ENCODE measurements at regions not wholly inside any gene's neighbourhood (a gene's known extent, or its start where the extent isn't known, plus 50 kb on each side); places are given as distances from the start of the nearest gene placed in this dataset.
A peak's percentile ranks its signal among the peaks of the same experiment; 100 is the strongest.

GRCh38 chr6:16956361-16956760, 145.5 kb upstream of the STMND1 start:
- TF ChIP-seq GATA2 (IDR thresholded peaks at IDR 0.05; ENCODE audit: low read depth, low read length), result no peak
- no peak for TF ChIP-seq GATA3 (IDR thresholded peaks at IDR 0.05; ENCODE audit: low read depth, low read length)

GRCh38 chr6:16955899-16956298, 146.0 kb upstream of the STMND1 start:
- TF ChIP-seq GATA3 (IDR thresholded peaks at IDR 0.05; ENCODE audit: low read depth, low read length) (no peak), GATA2 (IDR thresholded peaks at IDR 0.05; ENCODE audit: low read depth, low read length) (no peak)

GRCh38 chr6:16953905-16954304, 147.9 kb upstream of the STMND1 start:
- TF ChIP-seq GATA3 (IDR thresholded peaks at IDR 0.05; ENCODE audit: low read depth, low read length) (no peak), GATA2 (IDR thresholded peaks at IDR 0.05; ENCODE audit: low read depth, low read length) (no peak)

- TF ChIP-seq GATA3 (IDR thresholded peaks at IDR 0.05; ENCODE audit: low read depth, low read length) (no peak), GATA2 (IDR thresholded peaks at IDR 0.05; ENCODE audit: low read depth, low read length) (no peak)
Observed at GRCh38 chr6:16953446-16953845, 148.4 kb upstream of the STMND1 start.

- no peak for TF ChIP-seq GATA2 (IDR thresholded peaks at IDR 0.05; ENCODE audit: low read depth, low read length)
- TF ChIP-seq GATA3 (IDR thresholded peaks at IDR 0.05; ENCODE audit: low read depth, low read length), result no peak
Observed at GRCh38 chr6:16950825-16951495, 150.9 kb upstream of the STMND1 start.

GRCh38 chr6:16950302-16950701, 151.5 kb upstream of the STMND1 start:
- TF ChIP-seq GATA2 (IDR thresholded peaks at IDR 0.05; ENCODE audit: low read depth, low read length), result no peak
- TF ChIP-seq GATA3 (IDR thresholded peaks at IDR 0.05; ENCODE audit: low read depth, low read length), result no peak

GRCh38 chr6:16949716-16950115, 152.1 kb upstream of the STMND1 start:
- TF ChIP-seq GATA2 (IDR thresholded peaks at IDR 0.05; ENCODE audit: low read depth, low read length) (no peak), GATA3 (IDR thresholded peaks at IDR 0.05; ENCODE audit: low read depth, low read length) (no peak)

GRCh38 chr6:16948396-16948795, 153.5 kb upstream of the STMND1 start:
- no peak for TF ChIP-seq GATA3 (IDR thresholded peaks at IDR 0.05; ENCODE audit: low read depth, low read length)
- TF ChIP-seq GATA2 (IDR thresholded peaks at IDR 0.05; ENCODE audit: low read depth, low read length), result no peak

- TF ChIP-seq GATA3 (IDR thresholded peaks at IDR 0.05; ENCODE audit: low read depth, low read length) (no peak), GATA2 (IDR thresholded peaks at IDR 0.05; ENCODE audit: low read depth, low read length) (no peak)
Observed at GRCh38 chr6:16947375-16948015, 154.4 kb upstream of the STMND1 start.

GRCh38 chr6:16944596-16944995, 157.3 kb upstream of the STMND1 start:
- no peak for TF ChIP-seq GATA3 (IDR thresholded peaks at IDR 0.05; ENCODE audit: low read depth, low read length)
- TF ChIP-seq GATA2 (IDR thresholded peaks at IDR 0.05; ENCODE audit: low read depth, low read length), result no peak

GRCh38 chr6:16939839-16940238, 162.0 kb upstream of the STMND1 start:
- TF ChIP-seq GATA2 (IDR thresholded peaks at IDR 0.05; ENCODE audit: low read depth, low read length), result no peak
- no peak for TF ChIP-seq GATA3 (IDR thresholded peaks at IDR 0.05; ENCODE audit: low read depth, low read length)

GRCh38 chr6:16939351-16939750, 162.5 kb upstream of the STMND1 start:
- no peak for TF ChIP-seq GATA3 (IDR thresholded peaks at IDR 0.05; ENCODE audit: low read depth, low read length)
- no peak for TF ChIP-seq GATA2 (IDR thresholded peaks at IDR 0.05; ENCODE audit: low read depth, low read length)

GRCh38 chr6:16936893-16937292, 165.0 kb upstream of the STMND1 start:
- peak; percentile 56 for TF ChIP-seq GATA3 (IDR thresholded peaks at IDR 0.05; ENCODE audit: low read depth, low read length)
- TF ChIP-seq GATA2 (IDR thresholded peaks at IDR 0.05; ENCODE audit: low read depth, low read length), result peak; percentile 19; the same call in 1 of the 2 replicates

GRCh38 chr6:16933961-16934360, 167.9 kb upstream of the STMND1 start:
- TF ChIP-seq GATA3 (IDR thresholded peaks at IDR 0.05; ENCODE audit: low read depth, low read length) (no peak), GATA2 (IDR thresholded peaks at IDR 0.05; ENCODE audit: low read depth, low read length) (no peak)

- TF ChIP-seq GATA2 (IDR thresholded peaks at IDR 0.05; ENCODE audit: low read depth, low read length) (no peak), GATA3 (IDR thresholded peaks at IDR 0.05; ENCODE audit: low read depth, low read length) (no peak)
Observed at GRCh38 chr6:16933532-16933931, 168.3 kb upstream of the STMND1 start.
